BJ (cell line): ENCODE measurements at regions not wholly inside any gene's neighbourhood (a gene's known extent, or its start where the extent isn't known, plus 50 kb on each side); places are given as distances from the start of the nearest gene placed in this dataset.

ENCODE experiments used
- CTCF ChIA-PET: fragments of 350-600 bp; formaldehyde crosslinking; extraction: SDS; loops from one replicate; lab custom pipeline; 2021; ENCODE audit warnings: antibody characterized with exemption, inconsistent platforms; lab: Yijun Ruan, JAX
- POLR2A ChIA-PET: fragments of 300-600 bp; sonication (Branson Sonifier 250); formaldehyde crosslinking; extraction: SDS; loops from one replicate; lab custom pipeline; 2021; ENCODE audit warnings: antibody characterized with exemption; lab: Charles Lee
- DNase-seq: peaks from one replicate; pipeline ENCODE4 v3.0.0-alpha.2; 2011; ENCODE audit warnings: low read depth
- H3K27me3 ChIP-seq: 2 replicates; pipeline ENCODE4 v1.6.0; 2011; ENCODE audit warnings: low read length; ENCODE audit not compliant: control insufficient read depth, insufficient read depth
- H3K36me3 ChIP-seq: 2 replicates; pipeline ENCODE4 v1.5.1; 2011; ENCODE audit warnings: low read length; ENCODE audit not compliant: control insufficient read depth, insufficient read depth
- H3K4me3 ChIP-seq: 2 replicates; pipeline ENCODE4 v1.5.1; 2011; ENCODE audit warnings: low read depth, mild to moderate bottlenecking, control low read depth, low read length
- TF ChIP-seq, protein P1 (sequence below): IDR thresholded peaks from 2 replicates; pipeline ENCODE4 v1.5.1; 2011; ENCODE audit warnings: low read depth, mild to moderate bottlenecking, control low read depth, inconsistent platforms, low read length, moderate library complexity; ENCODE audit not compliant: insufficient read depth

DNA sequence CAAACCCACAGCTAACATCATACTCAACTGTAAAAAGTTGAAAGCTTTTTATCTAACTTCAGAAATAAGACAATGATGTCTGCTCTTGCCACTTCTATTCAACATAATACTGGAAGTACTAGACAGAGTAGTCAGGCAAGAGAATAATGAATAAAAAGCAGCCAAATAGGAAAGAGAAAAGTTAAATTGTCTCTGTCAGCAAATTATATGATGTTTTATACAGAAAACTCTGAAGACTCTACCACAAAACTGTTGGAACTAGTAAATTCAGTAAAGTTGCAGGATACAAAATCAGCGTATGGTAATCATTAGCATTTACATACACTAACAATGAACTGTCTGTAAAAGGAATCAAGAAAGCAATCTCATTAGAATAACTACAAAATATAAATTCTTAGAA is 752.9 kb upstream of the CT83 start:
- no peak overlapping the region for H3K4me3 ChIP-seq
- H3K36me3 ChIP-seq: no peaks in the 10 kb centered on the region
- H3K27me3 ChIP-seq: no peaks in the 10 kb centered on the region
- POLR2A ChIA-PET: no interaction called here
- DNase-seq: no peak
- TF ChIP-seq, protein P1, sequence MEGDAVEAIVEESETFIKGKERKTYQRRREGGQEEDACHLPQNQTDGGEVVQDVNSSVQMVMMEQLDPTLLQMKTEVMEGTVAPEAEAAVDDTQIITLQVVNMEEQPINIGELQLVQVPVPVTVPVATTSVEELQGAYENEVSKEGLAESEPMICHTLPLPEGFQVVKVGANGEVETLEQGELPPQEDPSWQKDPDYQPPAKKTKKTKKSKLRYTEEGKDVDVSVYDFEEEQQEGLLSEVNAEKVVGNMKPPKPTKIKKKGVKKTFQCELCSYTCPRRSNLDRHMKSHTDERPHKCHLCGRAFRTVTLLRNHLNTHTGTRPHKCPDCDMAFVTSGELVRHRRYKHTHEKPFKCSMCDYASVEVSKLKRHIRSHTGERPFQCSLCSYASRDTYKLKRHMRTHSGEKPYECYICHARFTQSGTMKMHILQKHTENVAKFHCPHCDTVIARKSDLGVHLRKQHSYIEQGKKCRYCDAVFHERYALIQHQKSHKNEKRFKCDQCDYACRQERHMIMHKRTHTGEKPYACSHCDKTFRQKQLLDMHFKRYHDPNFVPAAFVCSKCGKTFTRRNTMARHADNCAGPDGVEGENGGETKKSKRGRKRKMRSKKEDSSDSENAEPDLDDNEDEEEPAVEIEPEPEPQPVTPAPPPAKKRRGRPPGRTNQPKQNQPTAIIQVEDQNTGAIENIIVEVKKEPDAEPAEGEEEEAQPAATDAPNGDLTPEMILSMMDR: no peak
- CTCF ChIA-PET: no interaction called here

DNA sequence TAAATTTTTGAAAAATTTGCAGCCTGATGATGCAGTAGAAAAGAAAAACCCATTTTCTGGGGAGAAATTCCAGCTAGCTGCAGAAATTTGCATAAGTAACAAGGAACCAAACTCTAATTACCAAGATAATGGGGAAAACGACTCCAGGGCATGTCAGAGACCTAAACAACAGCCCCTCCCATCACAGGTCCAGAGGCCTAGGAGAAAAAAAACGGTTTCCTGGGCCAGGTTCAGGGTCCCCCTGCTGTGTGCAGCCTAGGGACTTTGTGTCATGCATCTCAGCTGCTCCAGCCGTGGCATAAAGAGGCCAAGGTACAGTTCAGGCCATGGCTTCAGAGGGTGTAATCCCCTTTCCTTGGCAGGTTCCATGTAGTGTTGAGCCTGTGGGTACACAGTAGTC is 733.7 kb upstream of the CT83 start:
- no peaks in the 10 kb centered on the region for H3K36me3 ChIP-seq
- H3K27me3 ChIP-seq: no peaks in the 10 kb centered on the region
- TF ChIP-seq, protein P1: no peak
- no peak overlapping the region for H3K4me3 ChIP-seq
- POLR2A ChIA-PET: no interaction called here
- no peak for DNase-seq
- CTCF ChIA-PET: no interaction called here

DNA sequence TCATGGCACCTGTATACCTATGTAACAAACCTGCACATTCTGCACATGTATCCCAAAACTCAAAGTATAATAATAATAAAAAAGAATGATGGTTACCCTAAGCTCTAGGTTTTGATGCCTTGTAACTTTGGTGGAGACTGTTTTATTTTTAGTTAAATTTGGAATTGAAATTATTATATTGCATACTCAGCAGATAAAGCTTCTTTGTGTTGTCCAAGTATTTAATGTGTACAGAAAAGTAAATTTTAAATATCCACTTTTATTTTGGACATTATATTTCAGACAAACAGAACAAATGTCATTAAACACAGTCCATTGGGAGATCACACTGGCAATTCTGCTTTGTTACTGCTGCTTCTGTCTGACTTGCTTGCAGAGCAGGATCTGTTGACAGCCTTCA is 684.5 kb upstream of the CT83 start:
- ChIA-PET POLR2A (no interaction called here), CTCF (no interaction called here)
- no peaks in the 10 kb centered on the region for H3K27me3 ChIP-seq
- TF ChIP-seq, protein P1: no peak
- DNase-seq: no peak
- H3K4me3 ChIP-seq: no peak overlapping the region
- no peaks in the 10 kb centered on the region for H3K36me3 ChIP-seq

GRCh38 chrX:117138070-117138469 is 675.3 kb upstream of the CT83 start:
- POLR2A ChIA-PET: no interaction called here
- DNase-seq: no peak
- TF ChIP-seq, protein P1: no peak
- no peaks in the 10 kb centered on the region for H3K27me3 ChIP-seq
- CTCF ChIA-PET: interaction anchor here (0.7 kb wide), 1 partner anchor 88 kb away, joined by 3 read pairs; no protein-coding TSS in a partner anchor
- H3K4me3 ChIP-seq: no peak overlapping the region
- no peaks in the 10 kb centered on the region for H3K36me3 ChIP-seq

- DNase-seq: no peak
- TF ChIP-seq, protein P1: no peak
- ChIA-PET POLR2A (no interaction called here), CTCF (no interaction called here)
- Histone ChIP-seq H3K4me3 (no peak overlapping the region), H3K27me3 (no peaks in the 10 kb centered on the region), H3K36me3 (no peaks in the 10 kb centered on the region)
Measured at GRCh38 chrX:117134983-117135382, 672.2 kb upstream of the CT83 start.
